Endothelial cell of umbilical vein (primary cell): ENCODE measurements at regions not wholly inside any gene's neighbourhood (a gene's known extent, or its start where the extent isn't known, plus 50 kb on each side); places are given as distances from the start of the nearest gene placed in this dataset.

Experiments
- EZH2 ChIP-seq: IDR thresholded peaks from 2 replicates; pipeline ENCODE4 v1.6.1; 2012; ENCODE audit warnings: borderline replicate concordance, low read depth, mild to moderate bottlenecking, moderate library complexity, low read length, inconsistent platforms; ENCODE audit not compliant: severe bottlenecking
- FOS ChIP-seq: IDR thresholded peaks from 2 replicates; pipeline ENCODE4 v1.6.1; 2011; ENCODE audit warnings: mild to moderate bottlenecking, low read length, moderate library complexity, borderline replicate concordance; ENCODE audit not compliant: insufficient read depth
- GATA2 ChIP-seq: IDR thresholded peaks from 2 replicates; pipeline ENCODE4 v1.7.0; 2011; ENCODE audit warnings: low read depth, mild to moderate bottlenecking, moderate library complexity, mixed read lengths, low read length; ENCODE audit not compliant: insufficient read length, insufficient read depth
- JUN ChIP-seq: IDR thresholded peaks from 2 replicates; pipeline ENCODE4 v1.6.1; 2011; ENCODE audit warnings: borderline replicate concordance, low read depth; ENCODE audit not compliant: insufficient read length, insufficient read depth
- MAX ChIP-seq: IDR thresholded peaks from 2 replicates; pipeline ENCODE4 v1.6.1; 2011; ENCODE audit not compliant: insufficient read depth, insufficient read length
- MYC ChIP-seq: IDR thresholded peaks from one replicate; pipeline ENCODE4 v1.6.1; 2011; ENCODE audit warnings: mild to moderate bottlenecking, low read depth, low read length
- POLR2A ChIP-seq: IDR thresholded peaks from 2 replicates; pipeline ENCODE4 v1.6.1; 2012; ENCODE audit warnings: low read depth, mild to moderate bottlenecking, control low read depth, low read length
- POLR2AphosphoS5 ChIP-seq: IDR thresholded peaks from 2 replicates; pipeline ENCODE4 v1.6.1; 2012; ENCODE audit warnings: low read depth, mild to moderate bottlenecking, control low read depth, low read length, moderate library complexity; ENCODE audit not compliant: insufficient read depth
- TF ChIP-seq, protein P1 (sequence below), 2 donors: IDR thresholded peaks; 1 replicate in 1 of 2; 2 replicates in 1 of 2; pipeline ENCODE4 v1.5.1; 2011; ENCODE audit warnings: low read length in 2 of 2, mild to moderate bottlenecking in 2 of 2, moderate library complexity in 2 of 2, control low read depth in 1 of 2, inconsistent platforms in 1 of 2, low read depth in 1 of 2; ENCODE audit not compliant: insufficient read depth in 1 of 2; ENCODE audit errors: extremely low read depth in 1 of 2

GRCh38 chr6:140601021-140601808 is 1226.8 kb upstream of the CITED2 start:
- TF ChIP-seq, protein P1, sequence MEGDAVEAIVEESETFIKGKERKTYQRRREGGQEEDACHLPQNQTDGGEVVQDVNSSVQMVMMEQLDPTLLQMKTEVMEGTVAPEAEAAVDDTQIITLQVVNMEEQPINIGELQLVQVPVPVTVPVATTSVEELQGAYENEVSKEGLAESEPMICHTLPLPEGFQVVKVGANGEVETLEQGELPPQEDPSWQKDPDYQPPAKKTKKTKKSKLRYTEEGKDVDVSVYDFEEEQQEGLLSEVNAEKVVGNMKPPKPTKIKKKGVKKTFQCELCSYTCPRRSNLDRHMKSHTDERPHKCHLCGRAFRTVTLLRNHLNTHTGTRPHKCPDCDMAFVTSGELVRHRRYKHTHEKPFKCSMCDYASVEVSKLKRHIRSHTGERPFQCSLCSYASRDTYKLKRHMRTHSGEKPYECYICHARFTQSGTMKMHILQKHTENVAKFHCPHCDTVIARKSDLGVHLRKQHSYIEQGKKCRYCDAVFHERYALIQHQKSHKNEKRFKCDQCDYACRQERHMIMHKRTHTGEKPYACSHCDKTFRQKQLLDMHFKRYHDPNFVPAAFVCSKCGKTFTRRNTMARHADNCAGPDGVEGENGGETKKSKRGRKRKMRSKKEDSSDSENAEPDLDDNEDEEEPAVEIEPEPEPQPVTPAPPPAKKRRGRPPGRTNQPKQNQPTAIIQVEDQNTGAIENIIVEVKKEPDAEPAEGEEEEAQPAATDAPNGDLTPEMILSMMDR (IDR thresholded peaks at IDR 0.05; ENCODE audit: extremely low read depth in 1 of 2, insufficient read depth in 1 of 2, low read depth in 1 of 2, low read length in 2 of 2) = no peak
- TF ChIP-seq EZH2 (no peak), POLR2A (no peak), MAX (no peak), POLR2AphosphoS5 (no peak), GATA2 (no peak), MYC (no peak), JUN (no peak), FOS (no peak)
